ENCODE measurements at regions not wholly inside any gene's neighbourhood (a gene's known extent, or its start where the extent isn't known, plus 50 kb on each side); places are given as distances from the start of the nearest gene placed in this dataset.

GRCh38 chr17:73834684-73835343, 190.6 kb upstream of the SDK2 start:
- no peaks in the 10 kb centered on the region for H3K9me3 ChIP-seq (ENCODE audit: control insufficient read depth in 4 of 4, insufficient read depth in 3 of 4, low read length in 3 of 4)
- H3K27ac ChIP-seq (ENCODE audit: low read depth in 1 of 2, low read length in 1 of 2), result no peak overlapping the region
- TF ChIP-seq CTCF (IDR thresholded peaks at IDR 0.05; ENCODE audit: control extremely low read depth, extremely low read depth), result no peak
- no peak overlapping the region for H3K4me3 ChIP-seq
- ATAC-seq (ENCODE audit: insufficient read depth, low FRiP score), result no peak
- no peak overlapping the region for H3K9ac ChIP-seq (ENCODE audit: insufficient read depth in 1 of 2, low read length in 2 of 2)
- H3K4me1 ChIP-seq (ENCODE audit: control insufficient read depth in 5 of 5, insufficient read depth in 5 of 5, low read length in 5 of 5), result peaks cover 0 to 7% (median 0%) of the 10 kb centered on the region in 5 donors
- H3K36me3 ChIP-seq (ENCODE audit: control insufficient read depth in 4 of 4, insufficient read depth in 4 of 4, low read length in 4 of 4), result no peaks in the 10 kb centered on the region
- DNase-seq, result no peak
- peaks cover 0 to 11% (median 9%) of the 10 kb centered on the region in 3 donors for H3K27me3 ChIP-seq (ENCODE audit: control insufficient read depth in 3 of 3, insufficient read depth in 3 of 3, low read length in 2 of 3)
- WGBS, 2 donors, result 82 to 83% methylated on average over 17 of the region's 17 CpGs

GRCh38 chr17:73835605-73836004, 191.4 kb upstream of the SDK2 start:
- no peak for ATAC-seq (ENCODE audit: insufficient read depth, low FRiP score)
- H3K27ac ChIP-seq (ENCODE audit: low read depth in 1 of 2, low read length in 1 of 2), result no peak overlapping the region
- H3K36me3 ChIP-seq (ENCODE audit: control insufficient read depth in 4 of 4, insufficient read depth in 4 of 4, low read length in 4 of 4), result no peaks in the 10 kb centered on the region
- 7 to 20% methylated on average over 8 of the region's 8 CpGs for WGBS, 2 donors
- H3K4me1 ChIP-seq (ENCODE audit: control insufficient read depth in 5 of 5, insufficient read depth in 5 of 5, low read length in 5 of 5), result peaks cover 0 to 7% (median 0%) of the 10 kb centered on the region in 5 donors
- H3K27me3 ChIP-seq (ENCODE audit: control insufficient read depth in 3 of 3, insufficient read depth in 3 of 3, low read length in 2 of 3), result peaks cover 0 to 11% (median 9%) of the 10 kb centered on the region in 3 donors
- no peak overlapping the region for H3K9ac ChIP-seq (ENCODE audit: insufficient read depth in 1 of 2, low read length in 2 of 2)
- no peak for DNase-seq
- no peak for TF ChIP-seq CTCF (IDR thresholded peaks at IDR 0.05; ENCODE audit: control extremely low read depth, extremely low read depth)
- H3K4me3 ChIP-seq, result no peak overlapping the region
- H3K9me3 ChIP-seq (ENCODE audit: control insufficient read depth in 4 of 4, insufficient read depth in 3 of 4, low read length in 3 of 4), result no peaks in the 10 kb centered on the region

GRCh38 chr17:73838815-73839214, 194.6 kb upstream of the SDK2 start:
- WGBS, 2 donors, result 72 to 74% methylated on average over 5 of the region's 5 CpGs
- H3K4me3 ChIP-seq, result no peak overlapping the region
- H3K9ac ChIP-seq (ENCODE audit: insufficient read depth in 1 of 2, low read length in 2 of 2), result no peak overlapping the region
- H3K27ac ChIP-seq (ENCODE audit: low read depth in 1 of 2, low read length in 1 of 2), result no peak overlapping the region
- H3K4me1 ChIP-seq (ENCODE audit: control insufficient read depth in 5 of 5, insufficient read depth in 5 of 5, low read length in 5 of 5), result peaks cover 0 to 7% (median 0%) of the 10 kb centered on the region in 5 donors
- no peaks in the 10 kb centered on the region for H3K9me3 ChIP-seq (ENCODE audit: control insufficient read depth in 4 of 4, insufficient read depth in 3 of 4, low read length in 3 of 4)
- no peaks in the 10 kb centered on the region for H3K36me3 ChIP-seq (ENCODE audit: control insufficient read depth in 4 of 4, insufficient read depth in 4 of 4, low read length in 4 of 4)
- H3K27me3 ChIP-seq (ENCODE audit: control insufficient read depth in 3 of 3, insufficient read depth in 3 of 3, low read length in 2 of 3), result peaks cover 0 to 11% (median 9%) of the 10 kb centered on the region in 3 donors
- peak in 1 of 3 donors; percentile 30 for DNase-seq
- no peak for ATAC-seq (ENCODE audit: insufficient read depth, low FRiP score)
- no peak for TF ChIP-seq CTCF (IDR thresholded peaks at IDR 0.05; ENCODE audit: control extremely low read depth, extremely low read depth)

GRCh38 chr17:73840829-73841228, 196.6 kb upstream of the SDK2 start:
- H3K4me3 ChIP-seq, result no peak overlapping the region
- no peak overlapping the region for H3K27ac ChIP-seq (ENCODE audit: low read depth in 1 of 2, low read length in 1 of 2)
- ATAC-seq (ENCODE audit: insufficient read depth, low FRiP score) (no peak), DNase-seq (no peak)
- H3K27me3 ChIP-seq (ENCODE audit: control insufficient read depth in 3 of 3, insufficient read depth in 3 of 3, low read length in 2 of 3), result peaks cover 0 to 4% (median 3%) of the 10 kb centered on the region in 3 donors
- no peaks in the 10 kb centered on the region for H3K9me3 ChIP-seq (ENCODE audit: control insufficient read depth in 4 of 4, insufficient read depth in 3 of 4, low read length in 3 of 4)
- TF ChIP-seq CTCF (IDR thresholded peaks at IDR 0.05; ENCODE audit: control extremely low read depth, extremely low read depth), result no peak
- 84 to 97% methylated on average over 1 of the region's 1 CpG for WGBS, 2 donors
- peaks cover 0 to 7% (median 0%) of the 10 kb centered on the region in 5 donors for H3K4me1 ChIP-seq (ENCODE audit: control insufficient read depth in 5 of 5, insufficient read depth in 5 of 5, low read length in 5 of 5)
- H3K9ac ChIP-seq (ENCODE audit: insufficient read depth in 1 of 2, low read length in 2 of 2), result no peak overlapping the region
- H3K36me3 ChIP-seq (ENCODE audit: control insufficient read depth in 4 of 4, insufficient read depth in 4 of 4, low read length in 4 of 4), result no peaks in the 10 kb centered on the region

Measured in lung (tissue), 11 donors.